ENCODE measurements at regions not wholly inside any gene's neighbourhood (a gene's known extent, or its start where the extent isn't known, plus 50 kb on each side); places are given as distances from the start of the nearest gene placed in this dataset.
A peak's percentile ranks its signal among the peaks of the same experiment; 100 is the strongest.
"Not testable (repeated sequence)": the region's sequence is repeated elsewhere in the genome, so short reads cannot be mapped to it uniquely, and the experiment has no call there.

GRCh38 chr17:70286391-70286790, 117.1 kb downstream of the KCNJ2 start:
- peak; percentile 81 for DNase-seq

GRCh38 chr17:70288540-70289290, 119.4 kb downstream of the KCNJ2 start:
- DNase-seq = peak; percentile 98

- DNase-seq = no peak
Measured at GRCh38 chr17:70290770-70291169, 121.4 kb downstream of the KCNJ2 start.

- peak; percentile 62 for DNase-seq
Measured at GRCh38 chr17:70292366-70292765, 123.0 kb downstream of the KCNJ2 start.

- not testable (repeated sequence) for DNase-seq
Measured at GRCh38 chr17:70293564-70294310, 124.4 kb downstream of the KCNJ2 start.

- DNase-seq = peak; percentile 90
Measured at GRCh38 chr17:70295329-70295728, 126.0 kb downstream of the KCNJ2 start.

- DNase-seq = peak; percentile 78
Measured at GRCh38 chr17:70295731-70296130, 126.4 kb downstream of the KCNJ2 start.

GRCh38 chr17:70296456-70296855, 127.1 kb downstream of the KCNJ2 start:
- no peak for DNase-seq

- DNase-seq = no peak
Measured at GRCh38 chr17:70297397-70297796, 128.1 kb downstream of the KCNJ2 start.

- DNase-seq = peak; percentile 97
Measured at GRCh38 chr17:70298929-70299531, 129.7 kb downstream of the KCNJ2 start.

GRCh38 chr17:70307430-70308225, 138.3 kb downstream of the KCNJ2 start:
- DNase-seq = no peak

- no peak for DNase-seq
Measured at GRCh38 chr17:70308618-70309017, 139.3 kb downstream of the KCNJ2 start.

GRCh38 chr17:70310221-70310672, 140.9 kb downstream of the KCNJ2 start:
- DNase-seq = no peak

- DNase-seq = peak; percentile 89
Measured at GRCh38 chr17:70313086-70313852, 143.9 kb downstream of the KCNJ2 start.

- DNase-seq = no peak
Measured at GRCh38 chr17:70314096-70314495, 144.8 kb downstream of the KCNJ2 start.

- DNase-seq = peak; percentile 93
Measured at GRCh38 chr17:70314506-70314905, 145.2 kb downstream of the KCNJ2 start.

- no peak for DNase-seq
Measured at GRCh38 chr17:70317421-70317820, 148.1 kb downstream of the KCNJ2 start.

- DNase-seq = no peak
Measured at GRCh38 chr17:70318051-70318450, 148.7 kb downstream of the KCNJ2 start.

GRCh38 chr17:70319516-70319915, 150.2 kb downstream of the KCNJ2 start:
- no peak for DNase-seq

- DNase-seq = peak; percentile 77
Measured at GRCh38 chr17:70320673-70321345, 151.5 kb downstream of the KCNJ2 start.

GRCh38 chr17:70321352-70321751, 152.0 kb downstream of the KCNJ2 start:
- DNase-seq = no peak

- DNase-seq = no peak
Measured at GRCh38 chr17:70323269-70323668, 153.9 kb downstream of the KCNJ2 start.
